GM23338 (cell line): ENCODE measurements at regions not wholly inside any gene's neighbourhood (a gene's known extent, or its start where the extent isn't known, plus 50 kb on each side); places are given as distances from the start of the nearest gene placed in this dataset.

ENCODE experiments used
- ATAC-seq: fragments of 200-7000 bp; cut with Tn5 transposase; 3 replicates; pipeline ENCODE4 v1.9.1; 2020
- DNase-seq: peaks from one replicate; pipeline ENCODE4 v3.0.0-alpha.2; 2015; ENCODE audit warnings: low spot score
- H2AFZ ChIP-seq: fragments of 200-600 bp; sonication (generic); 2 replicates; pipeline ENCODE4 v1.8.0; 2016; ENCODE audit warnings: antibody characterized with exemption, mild to moderate bottlenecking, moderate library complexity
- H3F3A ChIP-seq: fragments of 200-600 bp; sonication (generic); replicated peaks from 2 replicates; pipeline ENCODE4 v1.8.0; 2017; ENCODE audit warnings: antibody characterized with exemption, mixed run types, low read depth
- H3K27ac ChIP-seq: fragments of 200-600 bp; sonication (generic); 2 replicates; pipeline ENCODE4 v1.6.1; 2016; ENCODE audit warnings: low read depth
- H3K27me3 ChIP-seq: fragments of 200-600 bp; sonication (generic); 2 replicates; pipeline ENCODE4 v1.8.0; 2016; ENCODE audit warnings: mild to moderate bottlenecking, mixed run types, moderate library complexity; ENCODE audit not compliant: insufficient read depth
- H3K36me3 ChIP-seq: fragments of 200-600 bp; sonication (generic); 2 replicates; pipeline ENCODE4 v1.8.0; 2016; ENCODE audit warnings: mild to moderate bottlenecking; ENCODE audit not compliant: insufficient read depth
- H3K4me1 ChIP-seq: fragments of 200-600 bp; sonication (generic); 2 replicates; pipeline ENCODE4 v1.8.0; 2016; ENCODE audit warnings: mild to moderate bottlenecking, moderate library complexity; ENCODE audit not compliant: insufficient read depth
- H3K4me2 ChIP-seq: fragments of 200-600 bp; sonication (generic); 2 replicates; pipeline ENCODE4 v1.7.1; 2017; ENCODE audit warnings: mixed run types
- H3K4me3 ChIP-seq: fragments of 200-600 bp; sonication (generic); 2 replicates; pipeline ENCODE4 v1.6.1; 2016; ENCODE audit warnings: mixed run types
- H3K79me2 ChIP-seq: fragments of 200-600 bp; sonication (generic); replicated peaks from 2 replicates; pipeline ENCODE4 v1.8.0; 2017; ENCODE audit warnings: mild to moderate bottlenecking; ENCODE audit not compliant: insufficient read depth
- H3K9me2 ChIP-seq: fragments of 200-600 bp; sonication (generic); 2 replicates; pipeline ENCODE4 v1.8.0; 2017; ENCODE audit not compliant: insufficient read depth
- H4K20me1 ChIP-seq: fragments of 200-600 bp; sonication (generic); replicated peaks from 2 replicates; pipeline ENCODE4 v1.8.0; 2017; ENCODE audit warnings: mild to moderate bottlenecking; ENCODE audit not compliant: insufficient read depth
- H3K27ac Mint-ChIP-seq: 2 replicates; pipeline ENCODE4 v1.8.0; 2020; ENCODE audit warnings: inconsistent platforms, mild to moderate bottlenecking, moderate library complexity, mixed read lengths
- H3K27me3 Mint-ChIP-seq: 3 replicates; pipeline ENCODE4 v1.8.0; 2022; ENCODE audit warnings: low read depth, mild to moderate bottlenecking, moderate library complexity, mixed read lengths, inconsistent platforms; ENCODE audit not compliant: insufficient read depth, poor library complexity
- H3K36me3 Mint-ChIP-seq: 3 replicates; pipeline ENCODE4 v1.8.0; 2021; ENCODE audit warnings: low read depth, mild to moderate bottlenecking, inconsistent platforms, moderate library complexity, mixed read lengths
- H3K4me1 Mint-ChIP-seq: 3 replicates; pipeline ENCODE4 v1.8.0; 2020; ENCODE audit warnings: mild to moderate bottlenecking, inconsistent platforms, mixed read lengths
- H3K4me3 Mint-ChIP-seq: 3 replicates; pipeline ENCODE4 v1.8.0; 2021; ENCODE audit warnings: moderate library complexity, mild to moderate bottlenecking, inconsistent platforms, mixed read lengths
- H3K9me3 Mint-ChIP-seq: 3 replicates; pipeline ENCODE4 v1.8.0; 2020; ENCODE audit warnings: moderate library complexity, mild to moderate bottlenecking, inconsistent platforms, mixed read lengths
- CREB1 ChIP-seq: fragments of 250-450 bp; sonication (Bioruptor Pico); IDR thresholded peaks from 2 replicates; pipeline ENCODE4 v1.5.0; 2020; ENCODE audit warnings: low read depth, mild to moderate bottlenecking, moderate library complexity
- EZH2 ChIP-seq: fragments of 200-600 bp; sonication (generic); IDR thresholded peaks from one replicate; pipeline ENCODE4 v1.8.0; 2017; ENCODE audit warnings: antibody characterized with exemption, mild to moderate bottlenecking, low read depth; ENCODE audit not compliant: unreplicated experiment
- EZH2phosphoT487 ChIP-seq: fragments of 200-600 bp; sonication (generic); IDR thresholded peaks from one replicate; pipeline ENCODE4 v1.8.1; 2018; ENCODE audit warnings: antibody characterized with exemption; ENCODE audit not compliant: unreplicated experiment
- NANOG ChIP-seq: IDR thresholded peaks from 2 replicates; pipeline ENCODE4 v1.6.1; 2016; ENCODE audit warnings: antibody characterized with exemption, borderline replicate concordance
- POLR2AphosphoS5 ChIP-seq: IDR thresholded peaks from 2 replicates; pipeline ENCODE4 v1.6.1; 2016; ENCODE audit warnings: antibody characterized with exemption, low read depth
- STAT1 ChIP-seq: IDR thresholded peaks from one replicate; pipeline ENCODE4 v1.6.1; 2016; ENCODE audit warnings: antibody characterized with exemption; ENCODE audit not compliant: unreplicated experiment
- ZNF331 ChIP-seq: fragments of 250-450 bp; sonication (Bioruptor Pico); IDR thresholded peaks from 2 replicates; pipeline ENCODE4 v1.5.0; 2020; ENCODE audit warnings: low read depth, mild to moderate bottlenecking, moderate library complexity
- TF ChIP-seq, protein P1 (sequence below): fragments of 250-450 bp; sonication (Bioruptor Pico); IDR thresholded peaks from 2 replicates; pipeline ENCODE4 v1.5.0; 2020; ENCODE audit warnings: mild to moderate bottlenecking, moderate library complexity
- TF ChIP-seq, protein P2 (sequence below): IDR thresholded peaks from one replicate; pipeline ENCODE4 v1.6.1; 2018; ENCODE audit warnings: antibody characterized with exemption; ENCODE audit not compliant: unreplicated experiment
- TF ChIP-seq, protein P3 (sequence below): IDR thresholded peaks from 2 replicates; pipeline ENCODE4 v1.6.1; 2016; ENCODE audit warnings: antibody characterized with exemption
- TF ChIP-seq, protein P4 (sequence below), 2 experiments: fragments of 200-600 bp in 1 of 2; sonication (generic) in 1 of 2; conservative IDR thresholded peaks; 2 replicates each; pipeline versions ENCODE4 v1.5.1 to v1.6.1; 2016 to 2017; ENCODE audit warnings: antibody characterized with exemption in 2 of 2, low read depth in 2 of 2, mild to moderate bottlenecking in 2 of 2, moderate library complexity in 1 of 2

DNA sequence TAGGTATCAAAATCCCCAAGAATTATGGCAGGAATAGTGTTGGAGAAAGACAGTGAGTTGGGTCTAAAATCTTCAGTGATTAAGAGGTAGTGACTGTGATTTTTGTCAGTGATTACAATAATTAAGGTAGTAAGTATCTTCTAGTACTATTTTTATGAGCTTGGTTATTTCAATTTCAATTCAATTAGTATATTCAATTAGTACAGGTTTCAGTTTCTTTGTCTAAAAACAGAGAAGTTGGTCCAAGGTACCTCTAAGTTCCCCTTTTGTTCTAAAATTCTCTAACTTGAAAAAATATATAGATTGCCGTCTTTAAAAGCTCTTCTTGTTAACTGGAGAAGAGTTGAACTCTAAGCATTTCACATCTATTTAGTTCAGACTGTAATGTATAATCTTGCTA, 82.9 kb downstream of the OTUD1 start (continued):
- TF ChIP-seq, protein P1, sequence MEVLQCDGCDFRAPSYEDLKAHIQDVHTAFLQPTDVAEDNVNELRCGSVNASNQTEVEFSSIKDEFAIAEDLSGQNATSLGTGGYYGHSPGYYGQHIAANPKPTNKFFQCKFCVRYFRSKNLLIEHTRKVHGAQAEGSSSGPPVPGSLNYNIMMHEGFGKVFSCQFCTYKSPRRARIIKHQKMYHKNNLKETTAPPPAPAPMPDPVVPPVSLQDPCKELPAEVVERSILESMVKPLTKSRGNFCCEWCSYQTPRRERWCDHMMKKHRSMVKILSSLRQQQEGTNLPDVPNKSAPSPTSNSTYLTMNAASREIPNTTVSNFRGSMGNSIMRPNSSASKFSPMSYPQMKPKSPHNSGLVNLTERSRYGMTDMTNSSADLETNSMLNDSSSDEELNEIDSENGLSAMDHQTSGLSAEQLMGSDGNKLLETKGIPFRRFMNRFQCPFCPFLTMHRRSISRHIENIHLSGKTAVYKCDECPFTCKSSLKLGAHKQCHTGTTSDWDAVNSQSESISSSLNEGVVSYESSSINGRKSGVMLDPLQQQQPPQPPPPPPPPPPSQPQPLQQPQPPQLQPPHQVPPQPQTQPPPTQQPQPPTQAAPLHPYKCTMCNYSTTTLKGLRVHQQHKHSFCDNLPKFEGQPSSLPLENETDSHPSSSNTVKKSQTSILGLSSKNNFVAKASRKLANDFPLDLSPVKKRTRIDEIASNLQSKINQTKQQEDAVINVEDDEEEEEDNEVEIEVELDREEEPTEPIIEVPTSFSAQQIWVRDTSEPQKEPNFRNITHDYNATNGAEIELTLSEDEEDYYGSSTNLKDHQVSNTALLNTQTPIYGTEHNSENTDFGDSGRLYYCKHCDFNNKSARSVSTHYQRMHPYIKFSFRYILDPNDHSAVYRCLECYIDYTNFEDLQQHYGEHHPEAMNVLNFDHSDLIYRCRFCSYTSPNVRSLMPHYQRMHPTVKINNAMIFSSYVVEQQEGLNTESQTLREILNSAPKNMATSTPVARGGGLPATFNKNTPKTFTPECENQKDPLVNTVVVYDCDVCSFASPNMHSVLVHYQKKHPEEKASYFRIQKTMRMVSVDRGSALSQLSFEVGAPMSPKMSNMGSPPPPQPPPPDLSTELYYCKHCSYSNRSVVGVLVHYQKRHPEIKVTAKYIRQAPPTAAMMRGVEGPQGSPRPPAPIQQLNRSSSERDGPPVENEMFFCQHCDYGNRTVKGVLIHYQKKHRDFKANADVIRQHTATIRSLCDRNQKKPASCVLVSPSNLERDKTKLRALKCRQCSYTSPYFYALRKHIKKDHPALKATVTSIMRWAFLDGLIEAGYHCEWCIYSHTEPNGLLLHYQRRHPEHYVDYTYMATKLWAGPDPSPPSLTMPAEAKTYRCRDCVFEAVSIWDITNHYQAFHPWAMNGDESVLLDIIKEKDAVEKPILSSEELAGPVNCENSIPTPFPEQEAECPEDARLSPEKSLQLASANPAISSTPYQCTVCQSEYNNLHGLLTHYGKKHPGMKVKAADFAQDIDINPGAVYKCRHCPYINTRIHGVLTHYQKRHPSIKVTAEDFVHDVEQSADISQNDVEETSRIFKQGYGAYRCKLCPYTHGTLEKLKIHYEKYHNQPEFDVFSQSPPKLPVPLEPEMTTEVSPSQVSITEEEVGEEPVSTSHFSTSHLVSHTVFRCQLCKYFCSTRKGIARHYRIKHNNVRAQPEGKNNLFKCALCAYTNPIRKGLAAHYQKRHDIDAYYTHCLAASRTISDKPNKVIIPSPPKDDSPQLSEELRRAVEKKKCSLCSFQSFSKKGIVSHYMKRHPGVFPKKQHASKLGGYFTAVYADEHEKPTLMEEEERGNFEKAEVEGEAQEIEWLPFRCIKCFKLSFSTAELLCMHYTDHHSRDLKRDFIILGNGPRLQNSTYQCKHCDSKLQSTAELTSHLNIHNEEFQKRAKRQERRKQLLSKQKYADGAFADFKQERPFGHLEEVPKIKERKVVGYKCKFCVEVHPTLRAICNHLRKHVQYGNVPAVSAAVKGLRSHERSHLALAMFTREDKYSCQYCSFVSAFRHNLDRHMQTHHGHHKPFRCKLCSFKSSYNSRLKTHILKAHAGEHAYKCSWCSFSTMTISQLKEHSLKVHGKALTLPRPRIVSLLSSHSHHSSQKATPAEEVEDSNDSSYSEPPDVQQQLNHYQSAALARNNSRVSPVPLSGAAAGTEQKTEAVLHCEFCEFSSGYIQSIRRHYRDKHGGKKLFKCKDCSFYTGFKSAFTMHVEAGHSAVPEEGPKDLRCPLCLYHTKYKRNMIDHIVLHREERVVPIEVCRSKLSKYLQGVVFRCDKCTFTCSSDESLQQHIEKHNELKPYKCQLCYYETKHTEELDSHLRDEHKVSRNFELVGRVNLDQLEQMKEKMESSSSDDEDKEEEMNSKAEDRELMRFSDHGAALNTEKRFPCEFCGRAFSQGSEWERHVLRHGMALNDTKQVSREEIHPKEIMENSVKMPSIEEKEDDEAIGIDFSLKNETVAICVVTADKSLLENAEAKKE (CRISPR knock-in tag) = no peak
- TF ChIP-seq POLR2AphosphoS5 (no peak), EZH2 (no peak), ZNF331 (no peak)

DNA sequence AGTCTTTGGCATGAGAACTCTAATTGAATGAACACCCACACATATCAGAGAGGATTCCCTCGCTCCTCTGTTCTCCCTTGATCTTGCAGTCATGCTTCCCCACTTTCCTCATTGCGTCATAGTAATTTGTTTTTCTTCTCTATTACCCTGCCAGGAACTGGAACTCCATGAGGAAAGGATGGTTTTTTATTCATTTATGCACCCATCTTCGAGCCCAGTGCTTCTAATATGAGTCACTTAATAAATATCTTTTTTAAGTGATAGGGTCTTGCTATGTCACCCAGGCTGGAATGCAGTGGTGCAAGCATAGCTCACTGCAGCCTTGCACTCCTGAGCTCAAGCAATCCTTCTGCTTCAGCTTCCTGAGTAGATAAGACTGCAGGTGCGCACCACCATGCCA, 83.5 kb downstream of the OTUD1 start:
- Histone ChIP-seq H3K4me2 (no peak overlapping the region), H3K4me1 (no peaks in the 10 kb centered on the region), H3K4me3 (no peak overlapping the region), H3K27me3 (no peaks in the 10 kb centered on the region), H4K20me1 (no peaks in the 10 kb centered on the region), H3K79me2 (no peaks in the 10 kb centered on the region), H3K9me2 (peaks cover 7% of the 10 kb centered on the region; the same call in 1 of the 2 replicates), H2AFZ (no peak overlapping the region), H3K36me3 (no peaks in the 10 kb centered on the region), H3K27ac (no peak overlapping the region), H3F3A (no peaks in the 10 kb centered on the region)
- Mint-ChIP-seq H3K27ac (no peak overlapping the region), H3K4me3 (no peak overlapping the region), H3K27me3 (peaks cover 2% of the 10 kb centered on the region), H3K4me1 (no peaks in the 10 kb centered on the region; the same call in 2 of the 3 replicates), H3K9me3 (no peaks in the 10 kb centered on the region), H3K36me3 (no peaks in the 10 kb centered on the region)
- no peak for DNase-seq
- no peak for ATAC-seq
- TF ChIP-seq EZH2phosphoT487 = no peak
- TF ChIP-seq, protein P2, sequence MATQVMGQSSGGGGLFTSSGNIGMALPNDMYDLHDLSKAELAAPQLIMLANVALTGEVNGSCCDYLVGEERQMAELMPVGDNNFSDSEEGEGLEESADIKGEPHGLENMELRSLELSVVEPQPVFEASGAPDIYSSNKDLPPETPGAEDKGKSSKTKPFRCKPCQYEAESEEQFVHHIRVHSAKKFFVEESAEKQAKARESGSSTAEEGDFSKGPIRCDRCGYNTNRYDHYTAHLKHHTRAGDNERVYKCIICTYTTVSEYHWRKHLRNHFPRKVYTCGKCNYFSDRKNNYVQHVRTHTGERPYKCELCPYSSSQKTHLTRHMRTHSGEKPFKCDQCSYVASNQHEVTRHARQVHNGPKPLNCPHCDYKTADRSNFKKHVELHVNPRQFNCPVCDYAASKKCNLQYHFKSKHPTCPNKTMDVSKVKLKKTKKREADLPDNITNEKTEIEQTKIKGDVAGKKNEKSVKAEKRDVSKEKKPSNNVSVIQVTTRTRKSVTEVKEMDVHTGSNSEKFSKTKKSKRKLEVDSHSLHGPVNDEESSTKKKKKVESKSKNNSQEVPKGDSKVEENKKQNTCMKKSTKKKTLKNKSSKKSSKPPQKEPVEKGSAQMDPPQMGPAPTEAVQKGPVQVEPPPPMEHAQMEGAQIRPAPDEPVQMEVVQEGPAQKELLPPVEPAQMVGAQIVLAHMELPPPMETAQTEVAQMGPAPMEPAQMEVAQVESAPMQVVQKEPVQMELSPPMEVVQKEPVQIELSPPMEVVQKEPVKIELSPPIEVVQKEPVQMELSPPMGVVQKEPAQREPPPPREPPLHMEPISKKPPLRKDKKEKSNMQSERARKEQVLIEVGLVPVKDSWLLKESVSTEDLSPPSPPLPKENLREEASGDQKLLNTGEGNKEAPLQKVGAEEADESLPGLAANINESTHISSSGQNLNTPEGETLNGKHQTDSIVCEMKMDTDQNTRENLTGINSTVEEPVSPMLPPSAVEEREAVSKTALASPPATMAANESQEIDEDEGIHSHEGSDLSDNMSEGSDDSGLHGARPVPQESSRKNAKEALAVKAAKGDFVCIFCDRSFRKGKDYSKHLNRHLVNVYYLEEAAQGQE = no peak
- TF ChIP-seq EZH2 = no peak
- TF ChIP-seq ZNF331 = no peak
- TF ChIP-seq, protein P3, sequence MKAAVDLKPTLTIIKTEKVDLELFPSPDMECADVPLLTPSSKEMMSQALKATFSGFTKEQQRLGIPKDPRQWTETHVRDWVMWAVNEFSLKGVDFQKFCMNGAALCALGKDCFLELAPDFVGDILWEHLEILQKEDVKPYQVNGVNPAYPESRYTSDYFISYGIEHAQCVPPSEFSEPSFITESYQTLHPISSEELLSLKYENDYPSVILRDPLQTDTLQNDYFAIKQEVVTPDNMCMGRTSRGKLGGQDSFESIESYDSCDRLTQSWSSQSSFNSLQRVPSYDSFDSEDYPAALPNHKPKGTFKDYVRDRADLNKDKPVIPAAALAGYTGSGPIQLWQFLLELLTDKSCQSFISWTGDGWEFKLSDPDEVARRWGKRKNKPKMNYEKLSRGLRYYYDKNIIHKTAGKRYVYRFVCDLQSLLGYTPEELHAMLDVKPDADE = no peak
- no peak for TF ChIP-seq NANOG
- TF ChIP-seq, protein P4, sequence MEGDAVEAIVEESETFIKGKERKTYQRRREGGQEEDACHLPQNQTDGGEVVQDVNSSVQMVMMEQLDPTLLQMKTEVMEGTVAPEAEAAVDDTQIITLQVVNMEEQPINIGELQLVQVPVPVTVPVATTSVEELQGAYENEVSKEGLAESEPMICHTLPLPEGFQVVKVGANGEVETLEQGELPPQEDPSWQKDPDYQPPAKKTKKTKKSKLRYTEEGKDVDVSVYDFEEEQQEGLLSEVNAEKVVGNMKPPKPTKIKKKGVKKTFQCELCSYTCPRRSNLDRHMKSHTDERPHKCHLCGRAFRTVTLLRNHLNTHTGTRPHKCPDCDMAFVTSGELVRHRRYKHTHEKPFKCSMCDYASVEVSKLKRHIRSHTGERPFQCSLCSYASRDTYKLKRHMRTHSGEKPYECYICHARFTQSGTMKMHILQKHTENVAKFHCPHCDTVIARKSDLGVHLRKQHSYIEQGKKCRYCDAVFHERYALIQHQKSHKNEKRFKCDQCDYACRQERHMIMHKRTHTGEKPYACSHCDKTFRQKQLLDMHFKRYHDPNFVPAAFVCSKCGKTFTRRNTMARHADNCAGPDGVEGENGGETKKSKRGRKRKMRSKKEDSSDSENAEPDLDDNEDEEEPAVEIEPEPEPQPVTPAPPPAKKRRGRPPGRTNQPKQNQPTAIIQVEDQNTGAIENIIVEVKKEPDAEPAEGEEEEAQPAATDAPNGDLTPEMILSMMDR (conservative IDR thresholded peaks at IDR 0.05; ENCODE audit: low read depth in 2 of 2) = no peak
- TF ChIP-seq CREB1 (CRISPR knock-in tag) = no peak
- no peak for TF ChIP-seq STAT1
